DOHH2 (cell line): ENCODE measurements at regions not wholly inside any gene's neighbourhood (a gene's known extent, or its start where the extent isn't known, plus 50 kb on each side); places are given as distances from the start of the nearest gene placed in this dataset.

Experiments used
- CTCF ChIP-seq: fragments of 200-600 bp; sonication (generic); IDR thresholded peaks from one replicate; pipeline ENCODE4 v1.5.1; 2014; ENCODE audit warnings: antibody characterized with exemption, mild to moderate bottlenecking, low read depth, low read length; ENCODE audit not compliant: poor library complexity, severe bottlenecking
- EZH2phosphoT487 ChIP-seq: fragments of 200-600 bp; sonication (generic); IDR thresholded peaks from 2 replicates; pipeline ENCODE4 v1.6.1; 2017; ENCODE audit warnings: borderline replicate concordance, mild to moderate bottlenecking, antibody characterized with exemption, low read length, moderate library complexity, mixed read lengths

GRCh38 chr1:200265881-200266280, 144.0 kb downstream of the ZNF281 start:
- no peak for TF ChIP-seq CTCF
- TF ChIP-seq EZH2phosphoT487 = no peak
